ENCODE measurements at regions not wholly inside any gene's neighbourhood (a gene's known extent, or its start where the extent isn't known, plus 50 kb on each side); places are given as distances from the start of the nearest gene placed in this dataset.
"Not testable (repeated sequence)": the region's sequence is repeated elsewhere in the genome, so short reads cannot be mapped to it uniquely, and the experiment has no call there.

- in situ Hi-C loops (cut with HindIII; ENCODE audit: low pct_ligation_motif_present, low pct_unique_long_range_greater_than_20kb, low sequenced_read_pairs) = no loop called here
- DNase-seq = no peak
Measured at GRCh38 chr7:51426163-51426562, 109.6 kb upstream of the COBL start.

- in situ Hi-C loops (cut with HindIII; ENCODE audit: low pct_ligation_motif_present, low pct_unique_long_range_greater_than_20kb, low sequenced_read_pairs); DNase-seq: not testable (repeated sequence)
Measured at GRCh38 chr7:51409934-51410333, 93.3 kb upstream of the COBL start.

GRCh38 chr7:51397608-51398007, 81.0 kb upstream of the COBL start:
- DNase-seq = peak; percentile 15
- in situ Hi-C loops (cut with HindIII; ENCODE audit: low pct_ligation_motif_present, low pct_unique_long_range_greater_than_20kb, low sequenced_read_pairs) = not testable (repeated sequence)

GRCh38 chr7:51393003-51393402, 76.4 kb upstream of the COBL start:
- in situ Hi-C loops (cut with HindIII; ENCODE audit: low pct_ligation_motif_present, low pct_unique_long_range_greater_than_20kb, low sequenced_read_pairs) = not testable (repeated sequence)

GRCh38 chr7:51389952-51390351, 73.3 kb upstream of the COBL start:
- DNase-seq; in situ Hi-C loops (cut with HindIII; ENCODE audit: low pct_ligation_motif_present, low pct_unique_long_range_greater_than_20kb, low sequenced_read_pairs): not testable (repeated sequence)

More at GRCh38 chr7:51393003-51393402, 76.4 kb upstream of the COBL start:
- not testable (repeated sequence) for DNase-seq

- DNase-seq; in situ Hi-C loops (cut with HindIII; ENCODE audit: low pct_ligation_motif_present, low pct_unique_long_range_greater_than_20kb, low sequenced_read_pairs): not testable (repeated sequence)
Measured at GRCh38 chr7:51389216-51389812, 72.7 kb upstream of the COBL start.

- DNase-seq; in situ Hi-C loops (cut with HindIII; ENCODE audit: low pct_ligation_motif_present, low pct_unique_long_range_greater_than_20kb, low sequenced_read_pairs): not testable (repeated sequence)
Measured at GRCh38 chr7:51388241-51388640, 71.6 kb upstream of the COBL start.

- in situ Hi-C loops (cut with HindIII; ENCODE audit: low pct_ligation_motif_present, low pct_unique_long_range_greater_than_20kb, low sequenced_read_pairs); DNase-seq: not testable (repeated sequence)
Measured at GRCh38 chr7:51386806-51387568, 70.4 kb upstream of the COBL start.

GRCh38 chr7:51386184-51386583, 69.6 kb upstream of the COBL start:
- in situ Hi-C loops (cut with HindIII; ENCODE audit: low pct_ligation_motif_present, low pct_unique_long_range_greater_than_20kb, low sequenced_read_pairs); DNase-seq: not testable (repeated sequence)

GRCh38 chr7:51382243-51382642, 65.6 kb upstream of the COBL start:
- DNase-seq; in situ Hi-C loops (cut with HindIII; ENCODE audit: low pct_ligation_motif_present, low pct_unique_long_range_greater_than_20kb, low sequenced_read_pairs): not testable (repeated sequence)

- in situ Hi-C loops (cut with HindIII; ENCODE audit: low pct_ligation_motif_present, low pct_unique_long_range_greater_than_20kb, low sequenced_read_pairs) = no loop called here
- DNase-seq = peak; percentile 83
Measured at GRCh38 chr7:51376420-51377092, 59.9 kb upstream of the COBL start.

GRCh38 chr7:51374936-51375335, 58.3 kb upstream of the COBL start:
- in situ Hi-C loops (cut with HindIII; ENCODE audit: low pct_ligation_motif_present, low pct_unique_long_range_greater_than_20kb, low sequenced_read_pairs) = no loop called here
- peak; percentile 35 for DNase-seq

GRCh38 chr7:51373607-51374006, 57.0 kb upstream of the COBL start:
- in situ Hi-C loops (cut with HindIII; ENCODE audit: low pct_ligation_motif_present, low pct_unique_long_range_greater_than_20kb, low sequenced_read_pairs); DNase-seq: not testable (repeated sequence)

- in situ Hi-C loops (cut with HindIII; ENCODE audit: low pct_ligation_motif_present, low pct_unique_long_range_greater_than_20kb, low sequenced_read_pairs) = no loop called here
- DNase-seq = peak; percentile 52
Measured at GRCh38 chr7:51369746-51370145, 53.1 kb upstream of the COBL start.

- in situ Hi-C loops (cut with HindIII; ENCODE audit: low pct_ligation_motif_present, low pct_unique_long_range_greater_than_20kb, low sequenced_read_pairs); DNase-seq: not testable (repeated sequence)
Measured at GRCh38 chr7:51369228-51369627, 52.6 kb upstream of the COBL start.

- in situ Hi-C loops (cut with HindIII; ENCODE audit: low pct_ligation_motif_present, low pct_unique_long_range_greater_than_20kb, low sequenced_read_pairs) = no loop called here
- DNase-seq = no peak
Measured at GRCh38 chr7:51368334-51368733, 51.7 kb upstream of the COBL start.

- no peak for DNase-seq
- in situ Hi-C loops (cut with HindIII; ENCODE audit: low pct_ligation_motif_present, low pct_unique_long_range_greater_than_20kb, low sequenced_read_pairs) = no loop called here
Measured at GRCh38 chr7:51367614-51367968, 51.0 kb upstream of the COBL start.

- in situ Hi-C loops (cut with HindIII; ENCODE audit: low pct_ligation_motif_present, low pct_unique_long_range_greater_than_20kb, low sequenced_read_pairs) = no loop called here
- DNase-seq = peak; percentile 80
Measured at GRCh38 chr7:51366930-51367613, 50.5 kb upstream of the COBL start.

Measured in ACHN (cell line).